WERI-Rb-1 (cell line): ENCODE measurements at regions not wholly inside any gene's neighbourhood (a gene's known extent, or its start where the extent isn't known, plus 50 kb on each side); places are given as distances from the start of the nearest gene placed in this dataset.

Source experiments
- DNase-seq: peaks from one replicate; pipeline ENCODE4 v3.0.0-alpha.2; 2020
- H3K27ac ChIP-seq: fragments of 250-450 bp; sonication (Bioruptor Pico); 2 replicates; pipeline ENCODE4 v1.5.1; 2020; ENCODE audit warnings: mild to moderate bottlenecking, moderate library complexity
- H3K27me3 ChIP-seq: fragments of 250-450 bp; sonication (Bioruptor Pico); 2 replicates; pipeline ENCODE4 v1.5.1; 2021; ENCODE audit warnings: mild to moderate bottlenecking, low read depth, moderate library complexity; ENCODE audit not compliant: insufficient read depth, severe bottlenecking
- H3K36me3 ChIP-seq: fragments of 250-450 bp; sonication (Bioruptor Pico); 2 replicates; pipeline ENCODE4 v1.5.1; 2020; ENCODE audit warnings: mild to moderate bottlenecking, moderate library complexity
- H3K4me3 ChIP-seq: 2 replicates; pipeline ENCODE4 v1.5.1; 2011; ENCODE audit warnings: low read depth, mild to moderate bottlenecking, control low read depth, low read length
- H3K9me3 ChIP-seq: fragments of 250-450 bp; sonication (Bioruptor Pico); 2 replicates; pipeline ENCODE4 v1.5.1; 2021; ENCODE audit warnings: mild to moderate bottlenecking, moderate library complexity; ENCODE audit not compliant: severe bottlenecking
- TF ChIP-seq, protein P1 (sequence below): IDR thresholded peaks from 2 replicates; pipeline ENCODE4 v1.5.1; 2011; ENCODE audit warnings: low read depth, mild to moderate bottlenecking, control low read depth, inconsistent platforms, low read length

DNA sequence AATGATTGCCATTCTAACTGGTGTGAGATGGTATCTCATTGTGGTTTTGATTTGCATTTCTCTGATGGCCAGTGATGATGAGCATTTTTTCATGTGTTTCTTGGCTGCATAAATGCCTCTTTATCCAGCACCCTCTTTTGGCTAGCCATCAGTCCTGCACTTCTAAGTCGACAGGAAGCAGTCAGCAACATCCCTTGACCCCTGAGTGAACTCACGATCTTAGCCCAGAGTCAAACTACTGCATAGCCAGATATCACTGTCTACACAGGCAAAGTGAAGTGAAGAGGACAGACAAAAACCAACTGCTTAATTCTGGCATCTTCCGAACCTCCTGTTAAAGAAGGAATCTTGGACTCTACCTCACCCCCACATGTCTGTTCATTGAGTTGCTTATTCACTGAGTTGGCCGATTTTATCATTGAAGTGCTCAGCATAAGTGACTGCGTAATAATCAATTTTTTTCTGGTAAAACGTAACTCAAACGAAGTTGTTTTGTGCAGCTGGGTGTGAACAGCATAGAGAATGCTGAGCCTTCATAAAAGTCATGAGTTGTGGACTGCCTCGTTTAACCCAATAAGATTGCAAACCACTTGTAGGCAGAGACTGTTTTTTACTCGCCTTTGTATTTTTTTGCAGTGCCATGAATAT lies 304.2 kb downstream of the COG6 start:
- no peaks in the 10 kb centered on the region for H3K36me3 ChIP-seq
- DNase-seq, result no peak
- no peak overlapping the region for H3K27ac ChIP-seq
- H3K27me3 ChIP-seq, result no peaks in the 10 kb centered on the region
- H3K4me3 ChIP-seq, result no peak overlapping the region
- H3K9me3 ChIP-seq, result no peaks in the 10 kb centered on the region
- TF ChIP-seq, protein P1, sequence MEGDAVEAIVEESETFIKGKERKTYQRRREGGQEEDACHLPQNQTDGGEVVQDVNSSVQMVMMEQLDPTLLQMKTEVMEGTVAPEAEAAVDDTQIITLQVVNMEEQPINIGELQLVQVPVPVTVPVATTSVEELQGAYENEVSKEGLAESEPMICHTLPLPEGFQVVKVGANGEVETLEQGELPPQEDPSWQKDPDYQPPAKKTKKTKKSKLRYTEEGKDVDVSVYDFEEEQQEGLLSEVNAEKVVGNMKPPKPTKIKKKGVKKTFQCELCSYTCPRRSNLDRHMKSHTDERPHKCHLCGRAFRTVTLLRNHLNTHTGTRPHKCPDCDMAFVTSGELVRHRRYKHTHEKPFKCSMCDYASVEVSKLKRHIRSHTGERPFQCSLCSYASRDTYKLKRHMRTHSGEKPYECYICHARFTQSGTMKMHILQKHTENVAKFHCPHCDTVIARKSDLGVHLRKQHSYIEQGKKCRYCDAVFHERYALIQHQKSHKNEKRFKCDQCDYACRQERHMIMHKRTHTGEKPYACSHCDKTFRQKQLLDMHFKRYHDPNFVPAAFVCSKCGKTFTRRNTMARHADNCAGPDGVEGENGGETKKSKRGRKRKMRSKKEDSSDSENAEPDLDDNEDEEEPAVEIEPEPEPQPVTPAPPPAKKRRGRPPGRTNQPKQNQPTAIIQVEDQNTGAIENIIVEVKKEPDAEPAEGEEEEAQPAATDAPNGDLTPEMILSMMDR, result no peak

- H3K27me3 ChIP-seq, result no peaks in the 10 kb centered on the region
- H3K27ac ChIP-seq, result no peak overlapping the region
- no peak for DNase-seq
- no peak overlapping the region for H3K4me3 ChIP-seq
- H3K36me3 ChIP-seq, result no peaks in the 10 kb centered on the region
- no peaks in the 10 kb centered on the region for H3K9me3 ChIP-seq
- TF ChIP-seq, protein P1, result no peak
Measured at GRCh38 chr13:39960191-39960590, 304.7 kb downstream of the COG6 start.

- Histone ChIP-seq H3K9me3 (no peaks in the 10 kb centered on the region), H3K27me3 (no peaks in the 10 kb centered on the region), H3K4me3 (no peak overlapping the region), H3K27ac (no peak overlapping the region), H3K36me3 (no peaks in the 10 kb centered on the region)
- TF ChIP-seq, protein P1, result no peak
- no peak for DNase-seq
Measured at GRCh38 chr13:39961036-39961435, 305.6 kb downstream of the COG6 start.

GRCh38 chr13:39963612-39964011 lies 308.1 kb downstream of the COG6 start:
- Histone ChIP-seq H3K27me3 (no peaks in the 10 kb centered on the region), H3K36me3 (no peaks in the 10 kb centered on the region), H3K9me3 (no peaks in the 10 kb centered on the region), H3K4me3 (no peak overlapping the region), H3K27ac (no peak overlapping the region)
- DNase-seq, result no peak
- TF ChIP-seq, protein P1, result no peak

GRCh38 chr13:39965309-39965708 lies 309.8 kb downstream of the COG6 start:
- no peaks in the 10 kb centered on the region for H3K9me3 ChIP-seq
- DNase-seq, result no peak
- no peak overlapping the region for H3K4me3 ChIP-seq
- TF ChIP-seq, protein P1, result no peak
- no peaks in the 10 kb centered on the region for H3K27me3 ChIP-seq
- H3K36me3 ChIP-seq, result no peaks in the 10 kb centered on the region
- H3K27ac ChIP-seq, result no peak overlapping the region

GRCh38 chr13:39967199-39967959 lies 311.9 kb downstream of the COG6 start:
- no peaks in the 10 kb centered on the region for H3K9me3 ChIP-seq
- no peak for DNase-seq
- no peaks in the 10 kb centered on the region for H3K27me3 ChIP-seq
- H3K4me3 ChIP-seq, result no peak overlapping the region
- H3K27ac ChIP-seq, result no peak overlapping the region
- H3K36me3 ChIP-seq, result no peaks in the 10 kb centered on the region
- TF ChIP-seq, protein P1, result no peak
